Stimulated activated CD4-positive, alpha-beta T cell treated with anti-CD3 and anti-CD28 coated beads, Interleukin-4, amount 100 ng/mL, for 48 hours (primary cell): ENCODE measurements at regions not wholly inside any gene's neighbourhood (a gene's known extent, or its start where the extent isn't known, plus 50 kb on each side); places are given as distances from the start of the nearest gene placed in this dataset.

ENCODE experiments used
- DNase-seq, 2 donors: peaks; one replicate each; pipeline ENCODE4 v3.0.0-alpha.2; 2020; ENCODE audit warnings: low read depth in 2 of 2

- DNase-seq = no peak
These were observed 339.8 kb downstream of the FRK start for GRCh38 chr6:115720900-115721299.

GRCh38 chr6:115717472-115717871 is 343.2 kb downstream of the FRK start:
- DNase-seq = no peak

- DNase-seq = no peak
These were observed 343.6 kb downstream of the FRK start for GRCh38 chr6:115717062-115717461.

- DNase-seq = no peak
These were observed 348.3 kb downstream of the FRK start for GRCh38 chr6:115712291-115712961.

GRCh38 chr6:115708850-115709249 is 351.8 kb downstream of the FRK start:
- DNase-seq = no peak

- DNase-seq = no peak
These were observed 353.7 kb downstream of the FRK start for GRCh38 chr6:115706981-115707380.

- DNase-seq = no peak
These were observed 354.4 kb downstream of the FRK start for GRCh38 chr6:115706324-115706723.

- DNase-seq = no peak
These were observed 356.7 kb downstream of the FRK start for GRCh38 chr6:115704028-115704427.

GRCh38 chr6:115691433-115691832 is 369.3 kb downstream of the FRK start:
- DNase-seq = no peak

GRCh38 chr6:115690854-115691253 is 369.8 kb downstream of the FRK start:
- DNase-seq = no peak

GRCh38 chr6:115681978-115682775 is 378.5 kb downstream of the FRK start:
- no peak for DNase-seq

GRCh38 chr6:115680621-115681020 is 380.1 kb downstream of the FRK start:
- DNase-seq = no peak

- DNase-seq = no peak
These were observed 383.5 kb downstream of the FRK start for GRCh38 chr6:115677198-115677597.

GRCh38 chr6:115675443-115675842 is 385.2 kb downstream of the FRK start:
- DNase-seq = no peak

- DNase-seq = no peak
These were observed 391.9 kb downstream of the FRK start for GRCh38 chr6:115668781-115669180.

GRCh38 chr6:115668211-115668610 is 392.5 kb downstream of the FRK start:
- no peak for DNase-seq

GRCh38 chr6:115667478-115668026 is 393.1 kb downstream of the FRK start:
- no peak for DNase-seq

- no peak for DNase-seq
These were observed 393.7 kb downstream of the FRK start for GRCh38 chr6:115666997-115667396.

- DNase-seq = no peak
These were observed 395.4 kb downstream of the FRK start for GRCh38 chr6:115665310-115665709.

GRCh38 chr6:115663681-115664080 is 397.0 kb downstream of the FRK start:
- DNase-seq = no peak

- DNase-seq = no peak
These were observed 416.9 kb downstream of the FRK start for GRCh38 chr6:115643762-115644161.

GRCh38 chr6:115634887-115635286 is 425.8 kb downstream of the FRK start:
- DNase-seq = no peak

- DNase-seq = no peak
These were observed 426.6 kb downstream of the FRK start for GRCh38 chr6:115634131-115634530.
